Right lung (tissue), 2 donors: ENCODE measurements at regions not wholly inside any gene's neighbourhood (a gene's known extent, or its start where the extent isn't known, plus 50 kb on each side); places are given as distances from the start of the nearest gene placed in this dataset.
"Not testable (repeated sequence)": the region's sequence is repeated elsewhere in the genome, so short reads cannot be mapped to it uniquely, and the experiment has no call there.

Experiments used
- DNase-seq, 2 donors: peaks; one replicate each; pipeline ENCODE4 v3.0.0-alpha.2; 2013

GRCh38 chr5:101751105-101751504, 545.0 kb downstream of the SLCO4C1 start:
- DNase-seq: no peak

- not testable (repeated sequence) for DNase-seq
Measured at GRCh38 chr5:101743000-101743399, 553.1 kb downstream of the SLCO4C1 start.

- DNase-seq: no peak
Measured at GRCh38 chr5:101728933-101729332, 567.2 kb downstream of the SLCO4C1 start.

- DNase-seq: no peak
Measured at GRCh38 chr5:101721543-101721942, 574.5 kb downstream of the SLCO4C1 start.

GRCh38 chr5:101720033-101720432, 576.1 kb downstream of the SLCO4C1 start:
- no peak for DNase-seq

GRCh38 chr5:101717721-101718120, 578.4 kb downstream of the SLCO4C1 start:
- no peak for DNase-seq

GRCh38 chr5:101716941-101717340, 579.1 kb downstream of the SLCO4C1 start:
- DNase-seq: no peak

GRCh38 chr5:101715790-101716189, 580.3 kb downstream of the SLCO4C1 start:
- not testable (repeated sequence) for DNase-seq

- DNase-seq: no peak
Measured at GRCh38 chr5:101689306-101689705, 606.8 kb downstream of the SLCO4C1 start.

GRCh38 chr5:101688156-101688555, 607.9 kb downstream of the SLCO4C1 start:
- no peak for DNase-seq

GRCh38 chr5:101687349-101687985, 608.6 kb downstream of the SLCO4C1 start:
- DNase-seq: no peak

- no peak for DNase-seq
Measured at GRCh38 chr5:101686536-101687157, 609.4 kb downstream of the SLCO4C1 start.

- no peak for DNase-seq
Measured at GRCh38 chr5:101679816-101680215, 616.3 kb downstream of the SLCO4C1 start.

GRCh38 chr5:101678481-101679193, 617.4 kb downstream of the SLCO4C1 start:
- DNase-seq: peak; percentile 49 to 75

- no peak for DNase-seq
Measured at GRCh38 chr5:101677961-101678360, 618.1 kb downstream of the SLCO4C1 start.

GRCh38 chr5:101676646-101677045, 619.4 kb downstream of the SLCO4C1 start:
- no peak for DNase-seq

GRCh38 chr5:101675510-101676219, 620.4 kb downstream of the SLCO4C1 start:
- DNase-seq: no peak

GRCh38 chr5:101673120-101673519, 623.0 kb downstream of the SLCO4C1 start:
- DNase-seq: no peak

- no peak for DNase-seq
Measured at GRCh38 chr5:101664071-101664791, 631.9 kb downstream of the SLCO4C1 start.

GRCh38 chr5:101663543-101663942, 632.5 kb downstream of the SLCO4C1 start:
- DNase-seq: no peak

- DNase-seq: no peak
Measured at GRCh38 chr5:101662263-101662662, 633.8 kb downstream of the SLCO4C1 start.

- DNase-seq: no peak
Measured at GRCh38 chr5:101658433-101658832, 637.7 kb downstream of the SLCO4C1 start.
